Middle frontal gyrus (tissue), 1 donor: ENCODE measurements at regions not wholly inside any gene's neighbourhood (a gene's known extent, or its start where the extent isn't known, plus 50 kb on each side); places are given as distances from the start of the nearest gene placed in this dataset.
"Not testable (repeated sequence)": the region's sequence is repeated elsewhere in the genome, so short reads cannot be mapped to it uniquely, and the experiment has no call there.

Experiments used
- DNase-seq: peaks from one replicate; pipeline ENCODE4 v3.0.0-alpha.2; 2015; ENCODE audit warnings: low spot score; ENCODE audit errors: extremely low spot score

GRCh38 chr5:130596647-130597046, 568.4 kb downstream of the HINT1 start:
- not testable (repeated sequence) for DNase-seq

- no peak for DNase-seq
These were observed 584.8 kb downstream of the HINT1 start for GRCh38 chr5:130580264-130580663.

DNA sequence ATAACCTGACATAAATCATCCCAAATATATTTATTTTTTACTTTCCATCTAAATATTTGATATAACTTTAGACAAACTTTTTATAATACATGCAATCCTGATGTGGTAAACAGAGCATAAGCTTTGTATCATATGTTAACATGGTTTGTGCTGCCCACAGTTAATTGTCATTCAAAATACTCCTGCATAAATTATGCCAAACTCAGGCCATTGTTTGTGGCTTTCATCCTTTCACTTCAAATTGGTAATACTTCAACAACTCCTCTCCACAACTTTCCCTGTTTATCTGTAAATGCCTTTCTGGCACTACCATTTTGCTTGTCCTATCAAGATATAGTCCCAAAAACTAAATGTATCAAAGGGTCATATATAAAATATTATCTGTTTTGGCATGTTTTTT, 586.7 kb downstream of the HINT1 start:
- no peak for DNase-seq

GRCh38 chr5:130571076-130571475, 594.0 kb downstream of the HINT1 start:
- no peak for DNase-seq

DNA sequence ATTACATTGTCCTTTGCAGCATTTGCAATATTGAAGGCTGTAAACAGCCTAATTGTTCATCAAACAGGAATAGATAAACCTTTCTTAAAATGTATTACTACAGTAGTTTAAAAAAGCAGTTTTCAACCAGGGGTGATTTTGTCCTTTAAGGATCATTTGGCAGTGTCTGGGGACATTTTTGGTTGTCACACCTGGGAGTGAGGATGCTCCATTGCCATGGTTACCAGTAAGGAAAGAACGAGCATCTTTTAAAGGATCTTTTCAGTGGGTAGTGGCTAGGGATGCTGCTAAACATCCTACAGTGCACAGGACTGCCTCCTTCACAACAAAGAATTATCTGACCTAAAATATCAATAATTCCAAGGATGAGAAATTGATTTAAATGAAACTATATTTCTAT, 596.3 kb downstream of the HINT1 start:
- DNase-seq = no peak

DNA sequence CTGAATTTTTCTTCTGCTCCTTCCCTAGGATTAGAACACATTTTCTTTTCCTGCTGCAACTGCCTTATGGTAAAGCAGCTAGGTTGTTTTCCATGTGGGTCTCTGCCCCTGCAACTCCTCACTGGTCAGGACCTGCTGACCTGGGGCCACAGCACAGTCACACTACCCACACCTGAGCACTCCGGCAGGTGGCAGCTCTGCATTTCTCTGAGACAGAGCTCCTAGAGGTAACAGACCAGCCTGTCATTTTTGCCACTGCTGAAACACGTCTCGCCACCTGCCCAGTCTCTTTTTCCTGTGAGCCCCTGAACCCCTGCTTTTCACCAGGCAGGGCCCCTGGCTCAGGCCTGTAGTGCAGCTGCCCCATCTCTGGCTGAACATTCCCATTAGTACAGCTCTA, 609.6 kb downstream of the HINT1 start:
- no peak for DNase-seq

DNA sequence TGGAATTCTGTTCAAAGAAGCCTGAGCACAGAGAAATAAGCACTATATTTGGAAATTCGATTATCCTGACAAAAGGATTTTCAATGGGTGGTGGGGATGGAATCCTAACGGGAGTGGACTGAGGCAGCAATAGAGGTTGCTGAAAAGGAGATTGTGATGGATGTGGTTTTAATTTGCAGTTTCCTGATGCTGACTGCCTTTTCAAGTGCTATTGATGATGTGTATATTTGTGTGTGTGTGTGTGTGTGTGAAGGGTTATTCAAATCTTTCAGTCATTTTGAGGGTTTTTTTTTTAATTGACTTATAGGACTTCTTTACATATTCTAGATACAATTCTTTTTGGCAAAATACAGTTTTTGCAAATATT, 614.5 kb downstream of the HINT1 start:
- DNase-seq = no peak

GRCh38 chr5:130549884-130550561, 615.0 kb downstream of the HINT1 start:
- DNase-seq = no peak

DNA sequence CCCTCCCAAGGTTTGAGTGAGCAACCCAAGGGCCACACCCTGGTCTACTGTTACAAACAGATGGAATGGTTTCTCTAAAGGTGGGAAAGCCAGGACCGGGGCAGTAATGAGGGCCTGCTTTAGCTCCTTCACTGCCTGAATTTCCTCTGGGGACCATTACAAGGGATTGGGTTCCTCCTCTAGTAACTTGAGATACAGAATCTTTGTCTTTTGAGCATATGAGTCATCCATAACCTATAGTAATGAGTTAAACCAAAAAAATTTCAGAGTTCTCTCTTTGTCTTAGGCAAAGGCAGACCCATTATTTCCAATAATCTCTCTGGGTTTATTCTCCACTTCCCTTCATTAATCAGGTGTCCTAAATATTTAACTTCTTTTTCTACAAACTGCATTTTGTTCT, 618.8 kb downstream of the HINT1 start:
- DNase-seq = no peak

GRCh38 chr5:130545291-130545690, 619.8 kb downstream of the HINT1 start:
- DNase-seq = no peak

DNA sequence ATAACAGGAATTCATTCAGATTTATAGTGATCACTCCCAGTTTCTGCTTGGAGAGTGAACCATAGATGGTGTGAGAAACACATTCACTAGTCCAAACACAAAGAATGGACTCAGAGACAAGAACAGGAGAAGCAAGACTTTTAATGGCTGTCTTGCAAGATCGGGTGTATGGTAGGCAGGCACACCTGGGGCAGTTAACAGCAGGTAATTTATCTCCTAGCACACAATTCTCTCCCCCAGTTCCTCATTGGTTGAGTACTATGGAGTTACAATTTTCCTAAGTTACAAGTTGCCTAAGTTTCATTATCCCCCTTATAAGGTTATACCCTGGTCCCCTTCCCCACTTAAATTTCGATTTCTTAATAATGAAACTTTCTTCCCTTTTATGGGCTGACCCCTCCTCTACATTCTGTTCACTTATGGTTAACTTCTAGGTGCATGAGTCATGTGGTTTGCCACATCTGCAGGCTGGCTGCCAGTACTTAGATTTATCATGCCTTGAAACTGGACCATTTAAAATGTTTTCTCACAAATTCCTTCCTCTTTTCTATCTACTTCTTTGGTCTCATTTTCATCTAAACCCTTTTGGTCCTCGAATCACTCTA, 623.3 kb downstream of the HINT1 start:
- no peak for DNase-seq

DNA sequence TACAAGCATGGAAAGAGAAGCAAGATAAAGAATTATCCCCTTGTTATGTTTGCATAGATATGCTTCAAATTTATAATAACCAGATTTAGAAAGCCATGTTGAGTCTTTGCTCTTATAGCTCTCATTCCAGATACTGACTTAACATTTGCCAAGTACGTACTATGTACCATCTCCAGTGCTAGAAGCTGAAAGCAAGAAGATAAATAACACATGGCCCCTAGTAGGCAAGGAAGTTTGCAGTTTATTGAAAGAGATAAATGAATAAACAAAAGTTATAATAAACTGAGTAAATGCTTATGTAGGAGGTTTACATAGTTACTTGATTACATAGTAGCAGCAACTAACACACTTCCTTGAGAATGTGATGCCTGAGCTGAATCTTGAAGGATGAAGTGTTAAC, 628.4 kb downstream of the HINT1 start:
- DNase-seq = no peak

DNA sequence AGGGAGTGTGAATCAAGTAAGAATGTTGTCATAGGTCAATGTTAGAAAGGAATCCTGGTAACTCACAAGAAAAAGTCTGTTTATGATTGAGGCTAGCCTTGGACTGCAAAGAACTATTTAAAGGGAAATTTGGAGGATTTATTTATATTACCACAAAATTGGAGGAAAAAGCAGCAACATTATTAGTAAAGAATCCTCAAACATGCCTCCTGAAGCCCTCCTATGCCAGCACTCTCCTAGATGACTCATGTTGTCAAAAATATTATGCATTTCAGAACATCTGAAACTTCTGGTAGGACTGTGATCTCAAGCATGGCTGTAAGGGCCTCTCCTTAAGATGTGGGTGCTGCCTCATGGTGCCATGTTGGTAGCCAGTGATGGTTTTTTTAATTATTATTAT, 628.5 kb downstream of the CHSY3 start:
- DNase-seq = no peak

- DNase-seq = no peak
These were observed 625.5 kb downstream of the CHSY3 start for GRCh38 chr5:130529511-130530485.

- DNase-seq = no peak
These were observed 624.8 kb downstream of the CHSY3 start for GRCh38 chr5:130529111-130529510.

- no peak for DNase-seq
These were observed 624.2 kb downstream of the CHSY3 start for GRCh38 chr5:130528474-130528873.

GRCh38 chr5:130526708-130527107, 622.4 kb downstream of the CHSY3 start:
- no peak for DNase-seq

- no peak for DNase-seq
These were observed 615.9 kb downstream of the CHSY3 start for GRCh38 chr5:130520211-130520610.

- DNase-seq = no peak
These were observed 610.9 kb downstream of the CHSY3 start for GRCh38 chr5:130514984-130515690.

GRCh38 chr5:130502702-130503101, 598.4 kb downstream of the CHSY3 start:
- no peak for DNase-seq

- DNase-seq = no peak
These were observed 597.0 kb downstream of the CHSY3 start for GRCh38 chr5:130501151-130501865.
